ENCODE measurements at regions not wholly inside any gene's neighbourhood (a gene's known extent, or its start where the extent isn't known, plus 50 kb on each side); places are given as distances from the start of the nearest gene placed in this dataset.

DNA sequence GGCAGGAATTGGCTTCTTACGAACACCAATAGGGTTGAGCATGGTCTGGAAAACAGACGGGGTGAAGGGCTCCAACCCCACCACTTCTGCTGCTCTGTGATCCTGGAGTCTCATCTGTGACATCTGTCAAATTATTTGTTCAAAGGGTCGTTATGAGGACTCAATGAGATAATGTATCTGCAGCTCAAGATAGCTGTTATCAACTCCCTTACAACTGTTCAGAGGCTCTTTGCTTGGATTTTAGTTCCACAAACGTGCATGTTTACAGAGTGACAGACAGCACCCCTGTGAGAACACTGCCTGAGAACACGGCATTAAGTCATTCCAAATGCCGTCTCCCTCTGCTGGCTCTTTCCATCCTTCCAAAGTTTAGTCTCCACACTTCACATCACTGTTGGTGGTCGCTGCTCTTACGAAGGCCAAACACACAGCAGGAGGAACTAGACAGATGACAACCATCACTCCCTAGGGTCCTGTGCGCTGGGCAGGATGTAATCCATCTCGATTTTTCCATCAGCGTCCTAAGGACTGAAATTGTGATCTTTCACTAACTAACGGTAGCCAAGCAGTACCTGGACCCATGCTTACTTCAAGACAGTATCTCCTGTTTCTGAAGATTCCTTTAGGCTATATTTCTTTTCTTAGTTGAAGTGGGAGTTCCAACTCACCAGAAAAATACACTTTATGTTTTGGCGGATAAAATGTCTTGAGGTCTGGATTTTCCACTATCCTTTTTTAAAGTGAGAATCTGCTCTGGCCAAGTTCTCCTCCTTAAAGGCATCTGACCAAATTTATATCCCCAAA lies 220.3 kb downstream of the ANAPC1 start:
- H3K9me3 Mint-ChIP-seq (ENCODE audit: low read depth) = no peaks in the 10 kb centered on the region
- H3K27ac Mint-ChIP-seq (ENCODE audit: unreplicated experiment) = peak overlapping the region; percentile 89
- no peaks in the 10 kb centered on the region for H3K27me3 Mint-ChIP-seq (ENCODE audit: low read depth)
- no peak for DNase-seq (ENCODE audit: low spot score)
- H3K4me1 Mint-ChIP-seq (ENCODE audit: low read depth) = peaks cover 49% of the 10 kb centered on the region
- H3K36me3 Mint-ChIP-seq (ENCODE audit: low read depth) = peaks cover 2% of the 10 kb centered on the region
- TF ChIP-seq, protein P1, sequence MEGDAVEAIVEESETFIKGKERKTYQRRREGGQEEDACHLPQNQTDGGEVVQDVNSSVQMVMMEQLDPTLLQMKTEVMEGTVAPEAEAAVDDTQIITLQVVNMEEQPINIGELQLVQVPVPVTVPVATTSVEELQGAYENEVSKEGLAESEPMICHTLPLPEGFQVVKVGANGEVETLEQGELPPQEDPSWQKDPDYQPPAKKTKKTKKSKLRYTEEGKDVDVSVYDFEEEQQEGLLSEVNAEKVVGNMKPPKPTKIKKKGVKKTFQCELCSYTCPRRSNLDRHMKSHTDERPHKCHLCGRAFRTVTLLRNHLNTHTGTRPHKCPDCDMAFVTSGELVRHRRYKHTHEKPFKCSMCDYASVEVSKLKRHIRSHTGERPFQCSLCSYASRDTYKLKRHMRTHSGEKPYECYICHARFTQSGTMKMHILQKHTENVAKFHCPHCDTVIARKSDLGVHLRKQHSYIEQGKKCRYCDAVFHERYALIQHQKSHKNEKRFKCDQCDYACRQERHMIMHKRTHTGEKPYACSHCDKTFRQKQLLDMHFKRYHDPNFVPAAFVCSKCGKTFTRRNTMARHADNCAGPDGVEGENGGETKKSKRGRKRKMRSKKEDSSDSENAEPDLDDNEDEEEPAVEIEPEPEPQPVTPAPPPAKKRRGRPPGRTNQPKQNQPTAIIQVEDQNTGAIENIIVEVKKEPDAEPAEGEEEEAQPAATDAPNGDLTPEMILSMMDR (IDR thresholded peaks at IDR 0.05) = peak; percentile 75
- no peak overlapping the region for H3K4me3 Mint-ChIP-seq (ENCODE audit: unreplicated experiment)

GRCh38 chr2:111664275-111664850 lies 219.6 kb downstream of the ANAPC1 start:
- DNase-seq (ENCODE audit: low spot score) = no peak
- Mint-ChIP-seq H3K27me3 (ENCODE audit: low read depth) (no peaks in the 10 kb centered on the region), H3K4me1 (ENCODE audit: low read depth) (peaks cover 43% of the 10 kb centered on the region), H3K4me3 (ENCODE audit: unreplicated experiment) (no peak overlapping the region), H3K36me3 (ENCODE audit: low read depth) (peaks cover under 1% of the 10 kb centered on the region), H3K27ac (ENCODE audit: unreplicated experiment) (no peak overlapping the region), H3K9me3 (ENCODE audit: low read depth) (no peaks in the 10 kb centered on the region)
- TF ChIP-seq, protein P1 (IDR thresholded peaks at IDR 0.05) = no peak

DNA sequence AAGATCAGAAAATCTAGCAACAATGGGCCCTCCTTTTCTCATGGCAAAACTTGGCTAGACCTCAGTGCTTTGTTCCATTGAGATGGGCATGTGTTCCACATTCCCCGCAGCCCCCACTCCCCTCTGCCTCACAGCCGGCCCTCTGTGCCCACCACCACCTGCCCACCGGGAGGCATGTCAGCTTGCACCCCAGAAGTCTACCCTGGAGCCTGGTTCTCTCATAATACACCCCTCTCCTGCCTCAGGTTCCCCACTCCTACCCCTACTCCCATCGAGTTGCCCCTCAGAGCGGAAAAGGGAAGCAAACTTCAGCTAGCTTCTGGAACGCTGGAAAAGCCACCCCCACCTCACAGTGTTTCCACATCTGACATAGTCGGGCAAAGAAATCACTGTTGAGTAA lies 219.0 kb downstream of the ANAPC1 start:
- Mint-ChIP-seq H3K27me3 (ENCODE audit: low read depth) (no peaks in the 10 kb centered on the region), H3K36me3 (ENCODE audit: low read depth) (no peaks in the 10 kb centered on the region), H3K4me1 (ENCODE audit: low read depth) (peaks cover 37% of the 10 kb centered on the region), H3K9me3 (ENCODE audit: low read depth) (no peaks in the 10 kb centered on the region), H3K4me3 (ENCODE audit: unreplicated experiment) (no peak overlapping the region), H3K27ac (ENCODE audit: unreplicated experiment) (no peak overlapping the region)
- TF ChIP-seq, protein P1 (IDR thresholded peaks at IDR 0.05) = no peak
- no peak for DNase-seq (ENCODE audit: low spot score)

DNA sequence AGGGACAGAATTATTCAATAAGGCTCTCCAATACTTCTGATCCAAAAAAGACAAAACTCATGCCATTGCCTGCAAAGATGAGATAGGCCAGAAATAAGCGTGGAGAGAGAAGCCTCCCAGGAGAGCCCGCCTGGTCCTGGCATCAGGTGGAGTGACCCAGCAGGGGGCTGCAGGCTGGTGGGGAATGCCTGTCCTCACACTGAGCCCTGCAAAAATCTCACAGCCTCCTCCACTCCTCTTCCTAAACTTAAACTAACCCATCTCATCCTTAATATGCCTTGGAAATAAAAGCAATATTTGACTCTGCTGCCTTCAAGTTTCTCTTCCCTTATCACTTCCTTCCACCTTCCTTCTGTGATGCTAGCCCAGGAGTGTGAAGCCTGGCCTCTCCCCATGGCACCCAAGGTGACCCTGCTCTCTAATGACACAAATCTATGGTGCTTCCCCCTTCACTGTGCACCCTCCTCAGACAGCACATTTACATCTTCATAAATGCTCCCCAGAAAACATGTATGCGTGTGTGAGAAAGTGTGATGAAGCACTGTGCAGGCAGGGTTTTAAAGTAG lies 218.4 kb downstream of the ANAPC1 start:
- H3K27me3 Mint-ChIP-seq (ENCODE audit: low read depth) = no peaks in the 10 kb centered on the region
- H3K36me3 Mint-ChIP-seq (ENCODE audit: low read depth) = no peaks in the 10 kb centered on the region
- DNase-seq (ENCODE audit: low spot score) = no peak
- peaks cover 33% of the 10 kb centered on the region for H3K4me1 Mint-ChIP-seq (ENCODE audit: low read depth)
- H3K4me3 Mint-ChIP-seq (ENCODE audit: unreplicated experiment) = no peak overlapping the region
- H3K9me3 Mint-ChIP-seq (ENCODE audit: low read depth) = no peaks in the 10 kb centered on the region
- TF ChIP-seq, protein P1 (IDR thresholded peaks at IDR 0.05) = no peak
- no peak overlapping the region for H3K27ac Mint-ChIP-seq (ENCODE audit: unreplicated experiment)

DNA sequence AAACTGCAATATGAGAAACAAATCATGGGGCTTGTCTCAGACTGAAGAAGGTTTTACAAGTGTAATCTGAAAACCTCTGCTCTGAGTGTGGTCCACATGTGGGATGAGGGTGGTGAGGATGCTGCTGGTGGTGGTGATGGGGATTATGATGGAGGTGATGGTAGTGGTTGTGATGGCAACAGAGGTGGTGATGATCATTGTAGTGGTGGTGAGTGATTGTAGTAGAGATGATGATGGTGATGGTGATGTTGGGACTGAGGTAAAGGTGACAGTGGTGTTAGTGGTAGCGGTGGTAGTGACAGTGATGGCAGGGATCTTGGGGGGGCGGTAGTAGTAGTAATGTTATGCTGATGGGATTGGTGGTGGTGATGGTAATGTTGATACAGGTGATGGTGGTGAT lies 217.8 kb downstream of the ANAPC1 start:
- H3K36me3 Mint-ChIP-seq (ENCODE audit: low read depth) = no peaks in the 10 kb centered on the region
- no peaks in the 10 kb centered on the region for H3K9me3 Mint-ChIP-seq (ENCODE audit: low read depth)
- DNase-seq (ENCODE audit: low spot score) = no peak
- peaks cover 28% of the 10 kb centered on the region for H3K4me1 Mint-ChIP-seq (ENCODE audit: low read depth)
- no peaks in the 10 kb centered on the region for H3K27me3 Mint-ChIP-seq (ENCODE audit: low read depth)
- TF ChIP-seq, protein P1 (IDR thresholded peaks at IDR 0.05) = no peak
- no peak overlapping the region for H3K4me3 Mint-ChIP-seq (ENCODE audit: unreplicated experiment)
- no peak overlapping the region for H3K27ac Mint-ChIP-seq (ENCODE audit: unreplicated experiment)

All from chondrocyte (in vitro differentiated cells).